WTC11 (cell line): ENCODE measurements at regions not wholly inside any gene's neighbourhood (a gene's known extent, or its start where the extent isn't known, plus 50 kb on each side); places are given as distances from the start of the nearest gene placed in this dataset.
A peak's percentile ranks its signal among the peaks of the same experiment; 100 is the strongest.

ENCODE experiments used
- AR ChIP-seq: fragments of 250-450 bp; sonication (Bioruptor Pico); IDR thresholded peaks from 2 replicates; pipeline ENCODE4 v1.9.0; 2021; ENCODE audit warnings: mild to moderate bottlenecking
- ARID4B ChIP-seq: sonication (generic); formaldehyde crosslinking; IDR thresholded peaks from 2 replicates; pipeline ENCODE4 v1.8.0; 2023; ENCODE audit warnings: missing genetic modification reagents, mild to moderate bottlenecking, borderline replicate concordance
- CREB1 ChIP-seq: sonication (generic); formaldehyde crosslinking; IDR thresholded peaks from 2 replicates; pipeline ENCODE4 v1.8.0; 2023; ENCODE audit warnings: mild to moderate bottlenecking, missing genetic modification reagents
- CTCF ChIP-seq: fragments of 200-600 bp; IDR thresholded peaks from 2 replicates; pipeline ENCODE4 v1.8.0; 2022; ENCODE audit warnings: antibody characterized with exemption
- E2F4 ChIP-seq: sonication (generic); formaldehyde crosslinking; IDR thresholded peaks from 2 replicates; pipeline ENCODE4 v1.8.1; 2022; ENCODE audit warnings: low read depth, mild to moderate bottlenecking, moderate library complexity, missing genetic modification reagents, borderline replicate concordance
- ESRRA ChIP-seq: sonication (generic); formaldehyde crosslinking; IDR thresholded peaks from 2 replicates; pipeline ENCODE4 v1.8.1; 2022; ENCODE audit warnings: mild to moderate bottlenecking, missing genetic modification reagents, borderline replicate concordance
- FOXP4 ChIP-seq: sonication (generic); formaldehyde crosslinking; IDR thresholded peaks from 2 replicates; pipeline ENCODE4 v1.8.0; 2022; ENCODE audit warnings: mild to moderate bottlenecking, missing genetic modification reagents
- JAZF1 ChIP-seq: fragments of 250-450 bp; sonication (Bioruptor Pico); IDR thresholded peaks from 2 replicates; pipeline ENCODE4 v1.9.0; 2021; ENCODE audit warnings: moderate library complexity, mild to moderate bottlenecking, inconsistent platforms
- MYBL2 ChIP-seq: sonication (generic); formaldehyde crosslinking; IDR thresholded peaks from 2 replicates; pipeline ENCODE4 v1.8.1; 2023; ENCODE audit warnings: mild to moderate bottlenecking, moderate library complexity, missing genetic modification reagents
- NR2C2 ChIP-seq: sonication (generic); formaldehyde crosslinking; IDR thresholded peaks from 2 replicates; pipeline ENCODE4 v1.8.0; 2022; ENCODE audit warnings: mild to moderate bottlenecking, missing genetic modification reagents
- PRRX2 ChIP-seq: fragments of 250-450 bp; sonication (Bioruptor Pico); IDR thresholded peaks from 2 replicates; pipeline ENCODE4 v1.8.0; 2021; ENCODE audit warnings: mild to moderate bottlenecking
- RELA ChIP-seq: sonication (generic); formaldehyde crosslinking; IDR thresholded peaks from 2 replicates; pipeline ENCODE4 v1.8.1; 2022; ENCODE audit warnings: missing genetic modification reagents, mild to moderate bottlenecking, borderline replicate concordance
- SP1 ChIP-seq: sonication (generic); formaldehyde crosslinking; conservative IDR thresholded peaks from 2 replicates; pipeline ENCODE4 v1.8.1; 2022; ENCODE audit warnings: missing genetic modification reagents
- STAT6 ChIP-seq: sonication (generic); formaldehyde crosslinking; conservative IDR thresholded peaks from 2 replicates; pipeline ENCODE4 v1.8.1; 2023; ENCODE audit warnings: mild to moderate bottlenecking, low read depth, missing genetic modification reagents, moderate library complexity
- USF1 ChIP-seq: sonication (generic); formaldehyde crosslinking; IDR thresholded peaks from 2 replicates; pipeline ENCODE4 v1.8.0; 2022; ENCODE audit warnings: mild to moderate bottlenecking, missing genetic modification reagents
- ZBTB43 ChIP-seq: sonication (generic); formaldehyde crosslinking; IDR thresholded peaks from 2 replicates; pipeline ENCODE4 v1.8.1; 2023; ENCODE audit warnings: mild to moderate bottlenecking, missing genetic modification reagents
- ZNF232 ChIP-seq: sonication (generic); formaldehyde crosslinking; IDR thresholded peaks from 2 replicates; pipeline ENCODE4 v1.8.0; 2022; ENCODE audit warnings: mild to moderate bottlenecking, missing genetic modification reagents
- ZNF263 ChIP-seq: sonication (generic); formaldehyde crosslinking; IDR thresholded peaks from 2 replicates; pipeline ENCODE4 v1.8.1; 2022; ENCODE audit warnings: low read depth, mild to moderate bottlenecking, moderate library complexity, missing genetic modification reagents
- ZNF317 ChIP-seq: sonication (generic); formaldehyde crosslinking; IDR thresholded peaks from 2 replicates; pipeline ENCODE4 v1.8.1; 2023; ENCODE audit warnings: low read depth, mild to moderate bottlenecking, moderate library complexity, missing genetic modification reagents, borderline replicate concordance
- ZNF671 ChIP-seq: fragments of 250-450 bp; sonication (Bioruptor Pico); IDR thresholded peaks from 2 replicates; pipeline ENCODE4 v1.8.0; 2021; ENCODE audit warnings: mild to moderate bottlenecking

- TF ChIP-seq AR (CRISPR knock-in tag) (no peak), CREB1 (CRISPR knock-in tag) (0 out of 2 replicates have a peak, but pooled peaks have one; percentile 15), STAT6 (CRISPR knock-in tag) (no peak), NR2C2 (CRISPR knock-in tag) (no peak), ZNF263 (CRISPR knock-in tag) (0 out of 2 replicates have a peak, but pooled peaks have one; percentile 39), ZBTB43 (peak; percentile 79; the same call in 1 of the 2 replicates), ZNF232 (CRISPR knock-in tag) (0 out of 2 replicates have a peak, but pooled peaks have one; percentile 40), ZNF671 (CRISPR knock-in tag) (no peak), JAZF1 (CRISPR knock-in tag) (no peak), ARID4B (CRISPR knock-in tag) (no peak), RELA (CRISPR knock-in tag) (peak; percentile 23; the same call in 1 of the 2 replicates), ESRRA (0 out of 2 replicates have a peak, but pooled peaks have one; percentile 70), CTCF (no peak), SP1 (CRISPR knock-in tag) (peak; percentile 33; the same call in 1 of the 2 replicates), E2F4 (no peak; the same call in 1 of the 2 replicates), MYBL2 (CRISPR knock-in tag) (peak; percentile 76), FOXP4 (CRISPR knock-in tag) (peak; percentile 94), PRRX2 (CRISPR knock-in tag) (no peak), ZNF317 (CRISPR knock-in tag) (no peak), USF1 (CRISPR knock-in tag) (peak; percentile 25; the same call in 1 of the 2 replicates)
These were observed 157.9 kb upstream of the PARP11 start (continued) for GRCh38 chr12:4030929-4031702.
